HEK293 (cell line): ENCODE measurements at regions not wholly inside any gene's neighbourhood (a gene's known extent, or its start where the extent isn't known, plus 50 kb on each side); places are given as distances from the start of the nearest gene placed in this dataset.

Source experiments
- CTCF ChIA-PET: fragments of 350-600 bp; formaldehyde crosslinking; extraction: SDS; loops from one replicate; lab custom pipeline; 2021; ENCODE audit warnings: antibody characterized with exemption; lab: Yijun Ruan, JAX
- POLR2A ChIA-PET: fragments of 300-600 bp; formaldehyde crosslinking; extraction: SDS; loops from one replicate; lab custom pipeline; 2020; ENCODE audit warnings: antibody characterized with exemption, inconsistent platforms; lab: Yijun Ruan, JAX
- H3K27ac ChIP-seq: fragments of 200-500 bp; sonication (Bioruptor generic); 2 replicates; pipeline ENCODE4 v1.5.1; 2014; ENCODE audit warnings: low read depth, low read length, control low read depth, inconsistent platforms; ENCODE audit errors: extremely low read depth
- H3K36me3 ChIP-seq, 2 experiments: fragments of 200-500 bp in 1 of 2; sonication (Bioruptor generic) in 1 of 2; 1 replicate in 1 of 2; 2 replicates in 1 of 2; pipeline ENCODE4 v1.5.1; 2014 to 2017; ENCODE audit warnings: inconsistent platforms in 2 of 2, low read length in 2 of 2; ENCODE audit not compliant: control insufficient read depth in 2 of 2, insufficient read depth in 1 of 2
- H3K4me1 ChIP-seq: fragments of 200-500 bp; sonication (Bioruptor generic); 2 replicates; pipeline ENCODE4 v1.5.1; 2014; ENCODE audit warnings: mild to moderate bottlenecking, low read length, inconsistent platforms; ENCODE audit not compliant: control insufficient read depth, insufficient read depth
- H3K4me3 ChIP-seq: 2 replicates; pipeline ENCODE4 v1.5.1; 2011; ENCODE audit warnings: low read depth, mild to moderate bottlenecking, control low read depth, low read length, moderate library complexity
- H3K9me3 ChIP-seq: fragments of 200-500 bp; sonication (Bioruptor generic); 2 replicates; pipeline ENCODE4 v1.5.1; 2014; ENCODE audit warnings: low read depth, low read length, inconsistent platforms; ENCODE audit not compliant: control insufficient read depth, insufficient read depth
- HOXC10 ChIP-seq: sonication (generic); formaldehyde crosslinking; IDR thresholded peaks from 2 replicates; pipeline ENCODE4 v1.8.1; 2023; ENCODE audit warnings: mild to moderate bottlenecking, missing genetic modification reagents
- PRDM1 ChIP-seq: fragments of 450-650 bp; formaldehyde crosslinking; IDR thresholded peaks from 2 replicates; pipeline ENCODE4; 2016; ENCODE audit warnings: missing biosample characterization, missing genetic modification characterization
- REPIN1 ChIP-seq: fragments of 450-650 bp; formaldehyde crosslinking; IDR thresholded peaks from 2 replicates; pipeline ENCODE4 v1.5.1; 2017; ENCODE audit warnings: missing biosample characterization, missing genetic modification characterization, low read depth
- YY2 ChIP-seq: fragments of 450-650 bp; formaldehyde crosslinking; IDR thresholded peaks from 2 replicates; pipeline ENCODE4 v1.5.1; 2016; ENCODE audit warnings: missing biosample characterization, missing genetic modification characterization
- ZBTB20 ChIP-seq: fragments of 450-650 bp; formaldehyde crosslinking; IDR thresholded peaks from 2 replicates; pipeline ENCODE4 v1.5.1; 2016; ENCODE audit warnings: missing biosample characterization, missing genetic modification characterization
- ZBTB48 ChIP-seq: fragments of 450-650 bp; formaldehyde crosslinking; IDR thresholded peaks from 2 replicates; pipeline ENCODE4 v1.5.1; 2016; ENCODE audit warnings: missing biosample characterization, missing genetic modification characterization
- ZBTB7A ChIP-seq: fragments of 450-650 bp; formaldehyde crosslinking; IDR thresholded peaks from 2 replicates; pipeline ENCODE4 v1.5.1; 2016; ENCODE audit warnings: low read depth, missing biosample characterization, missing genetic modification characterization
- ZFP69B ChIP-seq: fragments of 450-650 bp; formaldehyde crosslinking; IDR thresholded peaks from 2 replicates; pipeline ENCODE4 v1.5.1; 2016; ENCODE audit warnings: missing biosample characterization, missing genetic modification characterization
- ZNF155 ChIP-seq: fragments of 450-650 bp; formaldehyde crosslinking; IDR thresholded peaks from 2 replicates; pipeline ENCODE4 v1.5.1; 2016; ENCODE audit warnings: missing biosample characterization, missing genetic modification characterization
- ZNF19 ChIP-seq: fragments of 450-650 bp; formaldehyde crosslinking; IDR thresholded peaks from 2 replicates; pipeline ENCODE4; 2016; ENCODE audit warnings: missing biosample characterization, missing genetic modification characterization, low read depth
- ZNF211 ChIP-seq: fragments of 450-650 bp; formaldehyde crosslinking; IDR thresholded peaks from 2 replicates; pipeline ENCODE4 v1.5.1; 2016; ENCODE audit warnings: low read depth, missing biosample characterization, missing genetic modification characterization
- ZNF302 ChIP-seq: fragments of 450-650 bp; formaldehyde crosslinking; IDR thresholded peaks from 2 replicates; pipeline ENCODE4 v1.5.1; 2016; ENCODE audit warnings: missing biosample characterization, missing genetic modification characterization, low read depth
- ZNF521 ChIP-seq: fragments of 450-650 bp; formaldehyde crosslinking; IDR thresholded peaks from 2 replicates; pipeline ENCODE4 v1.5.1; 2017; ENCODE audit warnings: missing biosample characterization, mild to moderate bottlenecking, missing genetic modification characterization
- ZNF571 ChIP-seq: fragments of 450-650 bp; formaldehyde crosslinking; IDR thresholded peaks from 2 replicates; pipeline ENCODE4 v1.5.0; 2017; ENCODE audit warnings: missing biosample characterization, missing genetic modification characterization
- ZNF701 ChIP-seq: fragments of 450-650 bp; formaldehyde crosslinking; IDR thresholded peaks from 2 replicates; pipeline ENCODE4 v1.5.1; 2016; ENCODE audit warnings: missing biosample characterization, missing genetic modification characterization
- ZNF777 ChIP-seq: fragments of 450-650 bp; formaldehyde crosslinking; IDR thresholded peaks from 2 replicates; pipeline ENCODE4 v1.5.1; 2017; ENCODE audit warnings: missing biosample characterization, missing genetic modification characterization, borderline replicate concordance
- ZNF785 ChIP-seq: fragments of 450-650 bp; formaldehyde crosslinking; IDR thresholded peaks from 2 replicates; pipeline ENCODE4 v1.5.1; 2016; ENCODE audit warnings: missing biosample characterization, missing genetic modification characterization
- ZNF830 ChIP-seq: fragments of 450-650 bp; IDR thresholded peaks from 2 replicates; pipeline ENCODE4 v1.5.0; 2018; ENCODE audit warnings: missing biosample characterization, missing genetic modification characterization, low read depth, mild to moderate bottlenecking, moderate library complexity
- ZSCAN23 ChIP-seq: fragments of 450-650 bp; formaldehyde crosslinking; IDR thresholded peaks from 2 replicates; pipeline ENCODE4 v1.5.1; 2016; ENCODE audit warnings: missing biosample characterization, missing genetic modification characterization
- TF ChIP-seq, protein P1 (sequence below): fragments of 450-650 bp; formaldehyde crosslinking; IDR thresholded peaks from 2 replicates; pipeline ENCODE4 v1.5.1; 2016; ENCODE audit warnings: missing biosample characterization, missing genetic modification characterization
- TF ChIP-seq, protein P2 (sequence below): fragments of 450-650 bp; formaldehyde crosslinking; IDR thresholded peaks from 2 replicates; pipeline ENCODE4 v1.5.1; 2017; ENCODE audit warnings: missing biosample characterization, missing genetic modification characterization
- TF ChIP-seq, protein P3 (sequence below): fragments of 450-650 bp; formaldehyde crosslinking; IDR thresholded peaks from 2 replicates; pipeline ENCODE4 v1.5.1; 2017; ENCODE audit warnings: missing biosample characterization, missing genetic modification characterization
- TF ChIP-seq, protein P4 (sequence below): fragments of 450-650 bp; formaldehyde crosslinking; IDR thresholded peaks from 2 replicates; pipeline ENCODE4 v1.5.1; 2016; ENCODE audit warnings: missing biosample characterization, missing genetic modification characterization, borderline replicate concordance
- TF ChIP-seq, protein P5 (sequence below): fragments of 450-650 bp; formaldehyde crosslinking; IDR thresholded peaks from 2 replicates; pipeline ENCODE4 v1.5.1; 2017; ENCODE audit warnings: missing biosample characterization, missing genetic modification characterization

DNA sequence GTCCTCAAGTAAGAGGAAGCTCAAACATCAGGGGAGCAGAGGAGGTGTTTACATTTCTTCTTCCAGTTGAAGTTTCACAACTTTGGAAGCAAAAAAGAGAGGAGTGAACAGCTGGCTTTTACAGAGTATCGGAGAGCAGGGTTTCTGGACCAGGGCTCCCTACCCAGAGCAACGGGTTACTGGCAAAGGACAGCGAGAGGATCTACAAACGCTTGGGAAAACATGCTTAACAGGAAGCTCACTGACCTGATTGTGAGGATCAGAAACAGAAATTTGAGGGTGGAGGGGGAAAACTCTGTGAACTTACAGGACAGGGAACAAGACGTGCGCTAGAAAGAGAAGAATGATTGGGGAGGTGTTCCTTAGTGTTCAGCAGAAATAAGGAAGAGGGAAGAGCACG lies 85.7 kb upstream of the TAB2 start:
- H3K4me3 ChIP-seq, result no peak overlapping the region
- no peak overlapping the region for H3K27ac ChIP-seq
- TF ChIP-seq REPIN1 (no peak), ZFP69B (no peak), ZNF302 (tag by site-specific recombination) (no peak), ZNF785 (no peak), ZNF211 (tag by site-specific recombination) (no peak), YY2 (tag by site-specific recombination) (no peak), ZNF571 (no peak), ZBTB7A (tag by site-specific recombination) (no peak), ZNF19 (tag by site-specific recombination) (no peak), ZNF701 (tag by site-specific recombination) (no peak), ZSCAN23 (no peak), ZNF521 (tag by site-specific recombination) (no peak)
- TF ChIP-seq, protein P1, sequence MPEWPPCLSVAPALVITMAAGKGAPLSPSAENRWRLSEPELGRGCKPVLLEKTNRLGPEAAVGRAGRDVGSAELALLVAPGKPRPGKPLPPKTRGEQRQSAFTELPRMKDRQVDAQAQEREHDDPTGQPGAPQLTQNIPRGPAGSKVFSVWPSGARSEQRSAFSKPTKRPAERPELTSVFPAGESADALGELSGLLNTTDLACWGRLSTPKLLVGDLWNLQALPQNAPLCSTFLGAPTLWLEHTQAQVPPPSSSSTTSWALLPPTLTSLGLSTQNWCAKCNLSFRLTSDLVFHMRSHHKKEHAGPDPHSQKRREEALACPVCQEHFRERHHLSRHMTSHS (tag by site-specific recombination), result no peak
- TF ChIP-seq, protein P2, sequence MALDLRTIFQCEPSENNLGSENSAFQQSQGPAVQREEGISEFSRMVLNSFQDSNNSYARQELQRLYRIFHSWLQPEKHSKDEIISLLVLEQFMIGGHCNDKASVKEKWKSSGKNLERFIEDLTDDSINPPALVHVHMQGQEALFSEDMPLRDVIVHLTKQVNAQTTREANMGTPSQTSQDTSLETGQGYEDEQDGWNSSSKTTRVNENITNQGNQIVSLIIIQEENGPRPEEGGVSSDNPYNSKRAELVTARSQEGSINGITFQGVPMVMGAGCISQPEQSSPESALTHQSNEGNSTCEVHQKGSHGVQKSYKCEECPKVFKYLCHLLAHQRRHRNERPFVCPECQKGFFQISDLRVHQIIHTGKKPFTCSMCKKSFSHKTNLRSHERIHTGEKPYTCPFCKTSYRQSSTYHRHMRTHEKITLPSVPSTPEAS (tag by site-specific recombination), result no peak
- TF ChIP-seq, protein P3, sequence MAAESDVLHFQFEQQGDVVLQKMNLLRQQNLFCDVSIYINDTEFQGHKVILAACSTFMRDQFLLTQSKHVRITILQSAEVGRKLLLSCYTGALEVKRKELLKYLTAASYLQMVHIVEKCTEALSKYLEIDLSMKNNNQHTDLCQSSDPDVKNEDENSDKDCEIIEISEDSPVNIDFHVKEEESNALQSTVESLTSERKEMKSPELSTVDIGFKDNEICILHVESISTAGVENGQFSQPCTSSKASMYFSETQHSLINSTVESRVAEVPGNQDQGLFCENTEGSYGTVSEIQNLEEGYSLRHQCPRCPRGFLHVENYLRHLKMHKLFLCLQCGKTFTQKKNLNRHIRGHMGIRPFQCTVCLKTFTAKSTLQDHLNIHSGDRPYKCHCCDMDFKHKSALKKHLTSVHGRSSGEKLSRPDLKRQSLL (tag by site-specific recombination), result no peak
- TF ChIP-seq, protein P4, sequence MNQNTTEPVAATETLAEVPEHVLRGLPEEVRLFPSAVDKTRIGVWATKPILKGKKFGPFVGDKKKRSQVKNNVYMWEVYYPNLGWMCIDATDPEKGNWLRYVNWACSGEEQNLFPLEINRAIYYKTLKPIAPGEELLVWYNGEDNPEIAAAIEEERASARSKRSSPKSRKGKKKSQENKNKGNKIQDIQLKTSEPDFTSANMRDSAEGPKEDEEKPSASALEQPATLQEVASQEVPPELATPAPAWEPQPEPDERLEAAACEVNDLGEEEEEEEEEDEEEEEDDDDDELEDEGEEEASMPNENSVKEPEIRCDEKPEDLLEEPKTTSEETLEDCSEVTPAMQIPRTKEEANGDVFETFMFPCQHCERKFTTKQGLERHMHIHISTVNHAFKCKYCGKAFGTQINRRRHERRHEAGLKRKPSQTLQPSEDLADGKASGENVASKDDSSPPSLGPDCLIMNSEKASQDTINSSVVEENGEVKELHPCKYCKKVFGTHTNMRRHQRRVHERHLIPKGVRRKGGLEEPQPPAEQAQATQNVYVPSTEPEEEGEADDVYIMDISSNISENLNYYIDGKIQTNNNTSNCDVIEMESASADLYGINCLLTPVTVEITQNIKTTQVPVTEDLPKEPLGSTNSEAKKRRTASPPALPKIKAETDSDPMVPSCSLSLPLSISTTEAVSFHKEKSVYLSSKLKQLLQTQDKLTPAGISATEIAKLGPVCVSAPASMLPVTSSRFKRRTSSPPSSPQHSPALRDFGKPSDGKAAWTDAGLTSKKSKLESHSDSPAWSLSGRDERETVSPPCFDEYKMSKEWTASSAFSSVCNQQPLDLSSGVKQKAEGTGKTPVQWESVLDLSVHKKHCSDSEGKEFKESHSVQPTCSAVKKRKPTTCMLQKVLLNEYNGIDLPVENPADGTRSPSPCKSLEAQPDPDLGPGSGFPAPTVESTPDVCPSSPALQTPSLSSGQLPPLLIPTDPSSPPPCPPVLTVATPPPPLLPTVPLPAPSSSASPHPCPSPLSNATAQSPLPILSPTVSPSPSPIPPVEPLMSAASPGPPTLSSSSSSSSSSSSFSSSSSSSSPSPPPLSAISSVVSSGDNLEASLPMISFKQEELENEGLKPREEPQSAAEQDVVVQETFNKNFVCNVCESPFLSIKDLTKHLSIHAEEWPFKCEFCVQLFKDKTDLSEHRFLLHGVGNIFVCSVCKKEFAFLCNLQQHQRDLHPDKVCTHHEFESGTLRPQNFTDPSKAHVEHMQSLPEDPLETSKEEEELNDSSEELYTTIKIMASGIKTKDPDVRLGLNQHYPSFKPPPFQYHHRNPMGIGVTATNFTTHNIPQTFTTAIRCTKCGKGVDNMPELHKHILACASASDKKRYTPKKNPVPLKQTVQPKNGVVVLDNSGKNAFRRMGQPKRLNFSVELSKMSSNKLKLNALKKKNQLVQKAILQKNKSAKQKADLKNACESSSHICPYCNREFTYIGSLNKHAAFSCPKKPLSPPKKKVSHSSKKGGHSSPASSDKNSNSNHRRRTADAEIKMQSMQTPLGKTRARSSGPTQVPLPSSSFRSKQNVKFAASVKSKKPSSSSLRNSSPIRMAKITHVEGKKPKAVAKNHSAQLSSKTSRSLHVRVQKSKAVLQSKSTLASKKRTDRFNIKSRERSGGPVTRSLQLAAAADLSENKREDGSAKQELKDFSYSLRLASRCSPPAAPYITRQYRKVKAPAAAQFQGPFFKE (tag by site-specific recombination), result no peak
- ChIA-PET POLR2A (no interaction called here), CTCF (interaction anchor here (0.5 to 1.1 kb wide), 3 partner anchors 31 to 78 kb away, joined by 3 to 5 read pairs (median 4); no protein-coding TSS in a partner anchor)
- no peaks in the 10 kb centered on the region for H3K36me3 ChIP-seq
- no peaks in the 10 kb centered on the region for H3K9me3 ChIP-seq
- peaks cover 36% of the 10 kb centered on the region for H3K4me1 ChIP-seq

DNA sequence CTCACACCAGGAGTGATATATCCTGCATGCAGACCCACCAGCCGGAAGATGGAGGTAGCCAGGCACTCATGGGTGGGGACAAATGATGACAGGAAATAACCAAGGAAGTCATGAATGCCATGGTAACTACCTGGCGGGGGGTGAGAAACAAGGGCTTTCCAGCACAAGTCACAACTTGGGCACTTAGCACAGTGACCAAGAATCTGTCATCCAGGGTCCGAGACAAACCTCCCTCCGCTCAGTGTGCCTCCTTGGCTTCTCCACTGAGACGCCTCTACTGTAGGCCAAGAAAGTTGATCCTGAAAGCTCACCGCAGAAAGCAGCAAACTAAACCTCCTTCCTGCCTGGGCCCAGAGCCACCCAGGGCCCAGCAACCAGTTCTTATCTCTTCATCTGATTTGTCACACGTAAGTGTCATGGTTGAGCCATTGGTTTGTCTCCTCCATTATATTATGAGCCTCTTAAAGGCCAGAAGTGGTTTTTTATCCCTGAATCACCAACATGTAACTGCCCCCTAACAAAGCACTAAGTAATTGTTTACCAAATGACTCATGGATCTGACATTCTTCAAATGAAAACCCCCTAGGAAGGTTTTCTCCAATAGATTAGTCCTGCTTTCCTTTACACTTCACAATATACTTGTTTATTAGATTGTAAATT lies 84.3 kb upstream of the TAB2 start:
- ChIA-PET POLR2A (interaction anchor here (0.5 to 1.0 kb wide), 2 partner anchors 84 to 204 kb away, joined by 4 to 5 read pairs; partner anchors contain the start of gene TAB2), CTCF (no interaction called here)
- Histone ChIP-seq H3K4me3 (no peak overlapping the region), H3K4me1 (peaks cover 39% of the 10 kb centered on the region), H3K27ac (peak overlapping the region; percentile 73), H3K36me3 (no peaks in the 10 kb centered on the region), H3K9me3 (no peaks in the 10 kb centered on the region)
- TF ChIP-seq, protein P5, sequence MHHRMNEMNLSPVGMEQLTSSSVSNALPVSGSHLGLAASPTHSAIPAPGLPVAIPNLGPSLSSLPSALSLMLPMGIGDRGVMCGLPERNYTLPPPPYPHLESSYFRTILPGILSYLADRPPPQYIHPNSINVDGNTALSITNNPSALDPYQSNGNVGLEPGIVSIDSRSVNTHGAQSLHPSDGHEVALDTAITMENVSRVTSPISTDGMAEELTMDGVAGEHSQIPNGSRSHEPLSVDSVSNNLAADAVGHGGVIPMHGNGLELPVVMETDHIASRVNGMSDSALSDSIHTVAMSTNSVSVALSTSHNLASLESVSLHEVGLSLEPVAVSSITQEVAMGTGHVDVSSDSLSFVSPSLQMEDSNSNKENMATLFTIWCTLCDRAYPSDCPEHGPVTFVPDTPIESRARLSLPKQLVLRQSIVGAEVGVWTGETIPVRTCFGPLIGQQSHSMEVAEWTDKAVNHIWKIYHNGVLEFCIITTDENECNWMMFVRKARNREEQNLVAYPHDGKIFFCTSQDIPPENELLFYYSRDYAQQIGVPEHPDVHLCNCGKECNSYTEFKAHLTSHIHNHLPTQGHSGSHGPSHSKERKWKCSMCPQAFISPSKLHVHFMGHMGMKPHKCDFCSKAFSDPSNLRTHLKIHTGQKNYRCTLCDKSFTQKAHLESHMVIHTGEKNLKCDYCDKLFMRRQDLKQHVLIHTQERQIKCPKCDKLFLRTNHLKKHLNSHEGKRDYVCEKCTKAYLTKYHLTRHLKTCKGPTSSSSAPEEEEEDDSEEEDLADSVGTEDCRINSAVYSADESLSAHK (tag by site-specific recombination), result peak; percentile 94
- TF ChIP-seq HOXC10, result no peak
- TF ChIP-seq ZBTB48, result peak; percentile 82
- TF ChIP-seq ZNF155 (tag by site-specific recombination), result no peak
- TF ChIP-seq ZNF777 (tag by site-specific recombination), result no peak
- peak; percentile 77 for TF ChIP-seq ZBTB20
- TF ChIP-seq ZNF830 (tag by site-specific recombination), result no peak
- peak; percentile 90 for TF ChIP-seq PRDM1 (tag by site-specific recombination)
